OCI-LY3 (cell line): ENCODE measurements at regions not wholly inside any gene's neighbourhood (a gene's known extent, or its start where the extent isn't known, plus 50 kb on each side); places are given as distances from the start of the nearest gene placed in this dataset.

Experiments
- EZH2phosphoT487 ChIP-seq: fragments of 200-600 bp; shearing (Covaris generic); IDR thresholded peaks from 2 replicates; pipeline ENCODE4 v1.6.1; 2018; ENCODE audit warnings: antibody characterized with exemption, mixed run types, low read depth
- TF ChIP-seq, protein P1 (sequence below): fragments of 200-600, 300-600 bp; sonication (generic); IDR thresholded peaks from 2 replicates; pipeline ENCODE4 v1.5.1; 2014; ENCODE audit warnings: antibody characterized with exemption, low read length, low read depth

DNA sequence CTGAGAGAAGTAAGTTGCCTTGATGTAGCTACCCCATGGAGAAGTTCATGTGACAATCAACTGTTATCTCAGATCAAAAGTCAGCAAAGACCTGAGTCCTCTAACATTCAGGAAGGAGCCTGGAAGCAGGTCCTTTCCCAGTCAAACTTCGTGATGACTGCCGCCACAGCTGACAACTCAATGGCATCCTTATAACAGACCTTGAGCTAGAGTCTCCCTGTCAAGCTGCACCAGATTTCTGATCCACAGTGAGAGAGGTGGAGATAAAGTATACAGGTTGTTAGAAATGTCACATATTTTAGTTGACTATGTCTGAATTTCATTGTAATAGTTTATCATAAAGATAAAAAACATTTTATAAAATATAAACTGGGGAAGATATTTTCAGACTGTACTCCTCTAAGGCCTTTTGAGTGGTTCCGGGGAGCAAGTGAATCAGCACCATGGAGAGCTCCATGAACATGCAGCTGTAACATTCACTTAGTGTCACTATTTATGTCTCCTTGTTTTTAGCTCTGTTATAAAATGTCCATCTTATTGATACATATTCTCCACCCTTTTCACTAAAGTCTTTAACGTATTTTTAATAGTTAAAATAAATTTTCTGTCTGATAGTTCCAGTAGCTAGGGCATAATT lies 1653.5 kb upstream of the AGA start:
- TF ChIP-seq, protein P1, sequence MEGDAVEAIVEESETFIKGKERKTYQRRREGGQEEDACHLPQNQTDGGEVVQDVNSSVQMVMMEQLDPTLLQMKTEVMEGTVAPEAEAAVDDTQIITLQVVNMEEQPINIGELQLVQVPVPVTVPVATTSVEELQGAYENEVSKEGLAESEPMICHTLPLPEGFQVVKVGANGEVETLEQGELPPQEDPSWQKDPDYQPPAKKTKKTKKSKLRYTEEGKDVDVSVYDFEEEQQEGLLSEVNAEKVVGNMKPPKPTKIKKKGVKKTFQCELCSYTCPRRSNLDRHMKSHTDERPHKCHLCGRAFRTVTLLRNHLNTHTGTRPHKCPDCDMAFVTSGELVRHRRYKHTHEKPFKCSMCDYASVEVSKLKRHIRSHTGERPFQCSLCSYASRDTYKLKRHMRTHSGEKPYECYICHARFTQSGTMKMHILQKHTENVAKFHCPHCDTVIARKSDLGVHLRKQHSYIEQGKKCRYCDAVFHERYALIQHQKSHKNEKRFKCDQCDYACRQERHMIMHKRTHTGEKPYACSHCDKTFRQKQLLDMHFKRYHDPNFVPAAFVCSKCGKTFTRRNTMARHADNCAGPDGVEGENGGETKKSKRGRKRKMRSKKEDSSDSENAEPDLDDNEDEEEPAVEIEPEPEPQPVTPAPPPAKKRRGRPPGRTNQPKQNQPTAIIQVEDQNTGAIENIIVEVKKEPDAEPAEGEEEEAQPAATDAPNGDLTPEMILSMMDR = no peak
- TF ChIP-seq EZH2phosphoT487 = no peak
